ENCODE measurements at regions not wholly inside any gene's neighbourhood (a gene's known extent, or its start where the extent isn't known, plus 50 kb on each side); places are given as distances from the start of the nearest gene placed in this dataset.
"Not testable (repeated sequence)": the region's sequence is repeated elsewhere in the genome, so short reads cannot be mapped to it uniquely, and the experiment has no call there.

DNA sequence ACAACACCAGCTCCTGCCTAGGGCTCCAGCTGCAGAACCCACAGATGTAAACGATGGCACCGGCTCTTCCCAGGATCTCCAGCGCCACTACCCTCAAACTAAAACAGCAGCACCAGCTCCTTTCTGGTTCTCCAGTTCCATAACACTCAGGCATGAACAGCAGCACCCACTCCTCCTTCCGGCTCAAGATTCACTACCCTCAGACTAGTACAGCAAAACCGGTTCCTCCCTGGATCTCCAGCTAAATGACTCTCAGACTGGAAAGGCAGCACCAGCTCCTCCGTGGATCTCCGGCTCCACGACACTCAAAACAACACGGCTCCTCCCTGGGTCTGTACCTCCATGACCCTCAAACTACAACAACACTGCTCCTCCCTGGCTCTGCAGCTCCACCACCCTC, 325.0 kb downstream of the PREX1 start:
- H3K36me3 ChIP-seq (replicated peaks; ENCODE audit: low read depth, low read length), result no peaks in the 10 kb centered on the region
- peaks cover 35% of the 10 kb centered on the region for H3K27me3 ChIP-seq (ENCODE audit: low read depth, low read length)

DNA sequence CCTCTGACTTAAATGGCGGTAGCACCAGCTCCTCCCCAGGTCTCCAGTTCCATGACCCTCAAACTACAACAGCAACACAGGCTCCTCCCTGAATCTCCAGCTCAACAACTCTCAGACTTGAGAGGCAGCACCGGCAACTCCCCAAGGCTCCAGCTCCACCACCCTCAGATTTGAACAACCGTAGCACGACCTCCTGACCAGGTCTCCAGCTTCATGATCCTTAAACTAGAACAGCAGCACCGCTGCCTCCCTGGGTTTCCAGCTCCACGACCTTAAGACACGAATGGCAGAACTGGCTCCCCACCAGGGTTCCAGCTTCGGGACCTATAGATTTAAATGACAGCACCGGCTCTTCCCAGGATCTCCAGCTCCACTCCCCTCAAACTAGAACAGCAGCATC, 325.8 kb downstream of the PREX1 start:
- Histone ChIP-seq H3K4me1 (ENCODE audit: low read length) (no peaks in the 10 kb centered on the region), H3K4me3 (ENCODE audit: low read length) (no peak overlapping the region), H3K79me2 (ENCODE audit: low read length) (no peaks in the 10 kb centered on the region), H3K4me2 (ENCODE audit: low read length) (no peak overlapping the region), H3K9ac (ENCODE audit: low read length) (no peak overlapping the region), H3K36me3 (replicated peaks; ENCODE audit: low read depth, low read length) (no peaks in the 10 kb centered on the region), H2AFZ (ENCODE audit: low read depth, low read length) (no peak overlapping the region), H3K27ac (ENCODE audit: low read length) (no peak overlapping the region), H3K27me3 (ENCODE audit: low read depth, low read length) (peaks cover 35% of the 10 kb centered on the region), H3K9me3 (ENCODE audit: insufficient read depth, low read length) (no peaks in the 10 kb centered on the region), H4K20me1 (ENCODE audit: insufficient read depth, low read length) (no peaks in the 10 kb centered on the region)
- TF ChIP-seq, protein P1, sequence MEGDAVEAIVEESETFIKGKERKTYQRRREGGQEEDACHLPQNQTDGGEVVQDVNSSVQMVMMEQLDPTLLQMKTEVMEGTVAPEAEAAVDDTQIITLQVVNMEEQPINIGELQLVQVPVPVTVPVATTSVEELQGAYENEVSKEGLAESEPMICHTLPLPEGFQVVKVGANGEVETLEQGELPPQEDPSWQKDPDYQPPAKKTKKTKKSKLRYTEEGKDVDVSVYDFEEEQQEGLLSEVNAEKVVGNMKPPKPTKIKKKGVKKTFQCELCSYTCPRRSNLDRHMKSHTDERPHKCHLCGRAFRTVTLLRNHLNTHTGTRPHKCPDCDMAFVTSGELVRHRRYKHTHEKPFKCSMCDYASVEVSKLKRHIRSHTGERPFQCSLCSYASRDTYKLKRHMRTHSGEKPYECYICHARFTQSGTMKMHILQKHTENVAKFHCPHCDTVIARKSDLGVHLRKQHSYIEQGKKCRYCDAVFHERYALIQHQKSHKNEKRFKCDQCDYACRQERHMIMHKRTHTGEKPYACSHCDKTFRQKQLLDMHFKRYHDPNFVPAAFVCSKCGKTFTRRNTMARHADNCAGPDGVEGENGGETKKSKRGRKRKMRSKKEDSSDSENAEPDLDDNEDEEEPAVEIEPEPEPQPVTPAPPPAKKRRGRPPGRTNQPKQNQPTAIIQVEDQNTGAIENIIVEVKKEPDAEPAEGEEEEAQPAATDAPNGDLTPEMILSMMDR (IDR thresholded peaks at IDR 0.05; ENCODE audit: low read depth, low read length), result no peak
- TF ChIP-seq EZH2phosphoT487 (IDR thresholded peaks at IDR 0.05; ENCODE audit: low read depth), result no peak

More for the DNA sequence above, 325.0 kb downstream of the PREX1 start:
- H3K27ac ChIP-seq (ENCODE audit: low read length), result no peak overlapping the region
- H4K20me1 ChIP-seq (ENCODE audit: insufficient read depth, low read length), result no peaks in the 10 kb centered on the region
- H3K4me3 ChIP-seq (ENCODE audit: low read length), result no peak overlapping the region
- H3K9ac ChIP-seq (ENCODE audit: low read length), result no peak overlapping the region
- no peaks in the 10 kb centered on the region for H3K79me2 ChIP-seq (ENCODE audit: low read length)
- no peaks in the 10 kb centered on the region for H3K9me3 ChIP-seq (ENCODE audit: insufficient read depth, low read length)
- H3K4me2 ChIP-seq (ENCODE audit: low read length), result no peak overlapping the region
- H3K4me1 ChIP-seq (ENCODE audit: low read length), result no peaks in the 10 kb centered on the region
- no peak overlapping the region for H2AFZ ChIP-seq (ENCODE audit: low read depth, low read length)
- TF ChIP-seq, protein P1 (IDR thresholded peaks at IDR 0.05; ENCODE audit: low read depth, low read length), result no peak
- no peak for TF ChIP-seq EZH2phosphoT487 (IDR thresholded peaks at IDR 0.05; ENCODE audit: low read depth)

DNA sequence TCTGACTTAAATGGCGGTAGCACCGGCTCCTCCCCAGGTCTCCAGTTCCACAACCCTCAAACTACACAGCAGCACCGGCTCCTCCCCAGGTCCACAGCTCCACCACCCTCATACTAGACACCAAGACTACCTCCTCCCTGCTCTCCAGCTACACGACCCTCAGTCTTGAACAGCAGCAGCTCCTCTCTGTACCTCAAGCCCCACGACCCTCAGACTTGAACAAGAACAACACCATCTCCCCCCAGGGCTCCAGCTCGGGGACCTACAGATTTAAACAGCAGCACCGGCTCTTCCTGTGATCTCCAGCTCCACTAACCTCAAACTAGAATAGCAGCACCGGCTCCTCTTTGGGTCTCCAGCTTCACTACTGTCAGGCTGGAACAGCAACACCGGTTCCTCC, 326.9 kb downstream of the PREX1 start:
- H3K9ac ChIP-seq (ENCODE audit: low read length); H3K4me3 ChIP-seq (ENCODE audit: low read length); H3K9me3 ChIP-seq (ENCODE audit: insufficient read depth, low read length); H3K4me1 ChIP-seq (ENCODE audit: low read length); H3K27ac ChIP-seq (ENCODE audit: low read length); H2AFZ ChIP-seq (ENCODE audit: low read depth, low read length); H4K20me1 ChIP-seq (ENCODE audit: insufficient read depth, low read length); H3K79me2 ChIP-seq (ENCODE audit: low read length); H3K36me3 ChIP-seq (replicated peaks; ENCODE audit: low read depth, low read length); H3K4me2 ChIP-seq (ENCODE audit: low read length): not testable (repeated sequence)
- H3K27me3 ChIP-seq (ENCODE audit: low read depth, low read length), result peaks cover 35% of the 10 kb centered on the region

DNA sequence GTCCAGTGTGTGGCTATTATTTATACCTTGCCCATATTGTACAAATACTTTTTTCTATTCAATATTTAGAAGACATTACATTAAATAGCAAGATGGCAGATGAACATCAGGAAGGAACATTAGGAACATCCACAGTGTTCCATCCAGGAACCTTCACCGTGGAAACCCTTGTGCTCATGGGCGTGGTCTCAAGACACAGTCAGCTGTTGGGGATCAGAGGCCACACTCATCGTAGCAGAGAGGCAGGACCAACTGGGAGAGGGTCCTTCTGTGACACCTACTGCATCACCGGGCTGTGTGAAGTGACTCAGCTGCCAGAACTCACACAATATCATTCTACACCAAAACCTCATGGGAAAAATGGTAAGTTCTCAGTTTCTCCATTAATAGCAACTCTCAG, 328.9 kb downstream of the PREX1 start:
- H3K79me2 ChIP-seq (ENCODE audit: low read length); H4K20me1 ChIP-seq (ENCODE audit: insufficient read depth, low read length); H3K4me3 ChIP-seq (ENCODE audit: low read length); H3K4me1 ChIP-seq (ENCODE audit: low read length); H3K27ac ChIP-seq (ENCODE audit: low read length); H3K9me3 ChIP-seq (ENCODE audit: insufficient read depth, low read length); H3K36me3 ChIP-seq (replicated peaks; ENCODE audit: low read depth, low read length); H2AFZ ChIP-seq (ENCODE audit: low read depth, low read length); H3K9ac ChIP-seq (ENCODE audit: low read length); H3K4me2 ChIP-seq (ENCODE audit: low read length): not testable (repeated sequence)
- peaks cover 33% of the 10 kb centered on the region for H3K27me3 ChIP-seq (ENCODE audit: low read depth, low read length)

DNA sequence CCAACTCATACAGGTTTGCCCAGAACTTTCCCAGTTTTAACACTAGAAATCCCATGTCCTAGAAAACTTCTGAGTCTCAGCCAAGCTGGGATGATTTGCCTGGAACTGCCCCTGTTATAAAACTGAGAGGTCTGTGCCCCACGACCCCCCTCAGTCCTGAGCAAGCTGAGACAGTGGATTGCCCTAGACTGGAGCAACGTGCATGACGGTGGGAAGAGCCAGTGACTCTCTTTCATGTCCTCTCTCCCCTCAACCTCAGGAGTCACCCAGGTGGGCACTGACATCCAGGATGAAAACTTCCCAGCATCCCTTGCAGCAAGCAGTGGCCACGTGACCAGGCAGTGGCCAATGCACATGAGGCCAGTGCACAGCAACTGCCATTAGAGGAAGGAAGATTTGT, 329.7 kb downstream of the PREX1 start:
- not testable (repeated sequence) for H3K4me3 ChIP-seq (ENCODE audit: low read length); H3K4me1 ChIP-seq (ENCODE audit: low read length); H3K79me2 ChIP-seq (ENCODE audit: low read length); H3K27ac ChIP-seq (ENCODE audit: low read length); H3K9me3 ChIP-seq (ENCODE audit: insufficient read depth, low read length); H3K36me3 ChIP-seq (replicated peaks; ENCODE audit: low read depth, low read length); H4K20me1 ChIP-seq (ENCODE audit: insufficient read depth, low read length); H3K9ac ChIP-seq (ENCODE audit: low read length); H3K4me2 ChIP-seq (ENCODE audit: low read length); H2AFZ ChIP-seq (ENCODE audit: low read depth, low read length)
- peaks cover 25% of the 10 kb centered on the region for H3K27me3 ChIP-seq (ENCODE audit: low read depth, low read length)

DNA sequence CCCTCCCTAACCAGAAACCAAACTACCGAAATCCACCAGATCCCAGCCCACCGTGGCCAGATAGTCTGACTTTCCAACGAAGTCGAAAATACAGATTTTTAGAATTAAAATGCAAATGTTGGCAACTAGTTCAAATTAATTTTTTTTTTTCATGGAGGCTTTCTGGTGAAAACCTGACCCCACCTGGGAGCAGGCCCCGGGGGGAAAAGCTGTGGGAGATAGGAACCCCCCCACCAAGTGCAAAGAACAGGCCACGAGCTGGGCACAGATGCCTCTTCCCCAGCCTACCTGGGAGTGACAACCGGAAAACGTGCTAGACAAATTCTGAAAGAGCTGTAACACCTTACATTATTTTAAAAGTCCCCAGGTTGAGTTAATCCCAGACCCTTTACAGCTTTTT, 333.8 kb downstream of the PREX1 start:
- Histone ChIP-seq H4K20me1 (ENCODE audit: insufficient read depth, low read length) (no peaks in the 10 kb centered on the region), H3K4me1 (ENCODE audit: low read length) (peaks cover 21% of the 10 kb centered on the region), H3K9me3 (ENCODE audit: insufficient read depth, low read length) (no peaks in the 10 kb centered on the region), H3K27me3 (ENCODE audit: low read depth, low read length) (peaks cover 3% of the 10 kb centered on the region; the same call in 1 of the 2 replicates), H3K4me2 (ENCODE audit: low read length) (no peak overlapping the region), H3K27ac (ENCODE audit: low read length) (no peak overlapping the region), H3K79me2 (ENCODE audit: low read length) (no peaks in the 10 kb centered on the region), H3K4me3 (ENCODE audit: low read length) (no peak overlapping the region), H3K9ac (ENCODE audit: low read length) (no peak overlapping the region), H3K36me3 (replicated peaks; ENCODE audit: low read depth, low read length) (no peaks in the 10 kb centered on the region), H2AFZ (ENCODE audit: low read depth, low read length) (no peak overlapping the region)
- TF ChIP-seq, protein P1 (IDR thresholded peaks at IDR 0.05; ENCODE audit: low read depth, low read length), result no peak
- no peak for TF ChIP-seq EZH2phosphoT487 (IDR thresholded peaks at IDR 0.05; ENCODE audit: low read depth)

DNA sequence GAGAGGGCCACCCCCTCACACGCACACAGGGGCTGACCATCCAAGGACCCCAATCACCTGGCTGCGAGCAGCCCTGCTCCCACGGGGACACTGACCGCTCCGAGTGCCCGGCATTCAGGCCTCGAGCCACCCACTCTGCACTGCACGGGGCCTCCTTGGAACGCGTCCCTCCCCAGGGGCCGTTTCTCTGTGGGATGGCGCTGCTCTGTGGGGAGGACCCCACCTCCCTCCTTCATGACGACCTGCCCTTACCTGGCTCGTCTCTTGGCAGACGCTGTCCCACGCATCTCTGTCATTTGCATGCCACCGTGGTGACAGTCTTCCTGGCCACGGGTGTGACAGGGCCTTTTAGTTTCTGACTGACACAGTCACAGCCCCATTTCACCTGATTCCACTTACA, 334.5 kb downstream of the PREX1 start:
- H3K9me3 ChIP-seq (ENCODE audit: insufficient read depth, low read length); H3K79me2 ChIP-seq (ENCODE audit: low read length); H4K20me1 ChIP-seq (ENCODE audit: insufficient read depth, low read length); H3K9ac ChIP-seq (ENCODE audit: low read length); H3K4me3 ChIP-seq (ENCODE audit: low read length); H3K27me3 ChIP-seq (ENCODE audit: low read depth, low read length); H2AFZ ChIP-seq (ENCODE audit: low read depth, low read length); H3K27ac ChIP-seq (ENCODE audit: low read length); H3K36me3 ChIP-seq (replicated peaks; ENCODE audit: low read depth, low read length); H3K4me2 ChIP-seq (ENCODE audit: low read length): not testable (repeated sequence)
- H3K4me1 ChIP-seq (ENCODE audit: low read length), result peaks cover 27% of the 10 kb centered on the region
